Endothelial cell of umbilical vein (primary cell): ENCODE measurements at regions not wholly inside any gene's neighbourhood (a gene's known extent, or its start where the extent isn't known, plus 50 kb on each side); places are given as distances from the start of the nearest gene placed in this dataset.

Source experiments
- BruUV-seq: library from RNA; stranded (reverse); fragments of 400-500 nt; replicated peaks from 2 replicates; lab custom pipeline; 2021; lab: Mats Ljungman, UMichigan
- CTCF ChIA-PET: fragments of 300-600, 350-600 bp; sonication (Branson Sonifier 250); formaldehyde crosslinking; loops from one replicate; lab custom pipeline; 2021; ENCODE audit warnings: antibody characterized with exemption, inconsistent platforms; lab: Charles Lee
- POLR2A ChIA-PET: fragments of 300-600, 350-600 bp; sonication (Branson Sonifier 250); formaldehyde crosslinking; loops from one replicate; lab custom pipeline; 2021; ENCODE audit warnings: antibody characterized with exemption, inconsistent platforms; lab: Charles Lee
- DNase-seq: peaks from one replicate; pipeline ENCODE4 v3.0.0-alpha.2; 2011; ENCODE audit warnings: low read depth, low spot score
- FAIRE-seq: peaks from 2 replicates; lab custom pipeline; 2011; peaks lifted over from hg19 to GRCh38; lab: Jason Lieb, UNC
- H2AFZ ChIP-seq: 2 replicates; pipeline ENCODE4 v1.6.0; 2012; ENCODE audit warnings: low read depth, low read length, control low read depth, inconsistent platforms
- H3K27ac ChIP-seq: 2 replicates; pipeline ENCODE4 v1.5.1; 2011; ENCODE audit warnings: low read depth, mild to moderate bottlenecking, control low read depth, low read length, moderate library complexity; ENCODE audit not compliant: insufficient read depth
- H3K27me3 ChIP-seq, 2 experiments: 2 replicates each; pipeline versions ENCODE4 v1.6.0 to v1.6.1; 2011; ENCODE audit warnings: low read length in 2 of 2, mixed read lengths in 1 of 2; ENCODE audit not compliant: control insufficient read depth in 2 of 2, insufficient read depth in 2 of 2
- H3K36me3 ChIP-seq, 2 experiments: 2 replicates in 1 of 2; 3 replicates in 1 of 2; pipeline ENCODE4 v1.5.1; 2011; ENCODE audit warnings: low read length in 2 of 2, mild to moderate bottlenecking in 1 of 2, moderate library complexity in 1 of 2; ENCODE audit not compliant: control insufficient read depth in 2 of 2, insufficient read depth in 2 of 2; ENCODE audit errors: extremely low read depth in 1 of 2
- H3K4me1 ChIP-seq: 3 replicates; pipeline ENCODE4 v1.5.1; 2011; ENCODE audit warnings: mild to moderate bottlenecking, low read length; ENCODE audit not compliant: control insufficient read depth, insufficient read depth; ENCODE audit errors: extremely low read depth
- H3K4me2 ChIP-seq: 2 replicates; pipeline ENCODE4 v1.6.1; 2011; ENCODE audit warnings: low read length, control low read depth, mixed read lengths; ENCODE audit not compliant: insufficient read depth
- H3K4me3 ChIP-seq, 3 experiments: fragments of 200-600 bp in 1 of 3; sonication (generic), shearing (Covaris generic) in 1 of 3; replicated peaks in 1 of 3; 2 replicates each; pipeline ENCODE4 v1.5.1; 2011 to 2016; ENCODE audit warnings: control low read depth in 3 of 3, low read length in 3 of 3, mild to moderate bottlenecking in 2 of 3, inconsistent platforms in 1 of 3, low read depth in 1 of 3, moderate library complexity in 1 of 3; ENCODE audit not compliant: insufficient read depth in 1 of 3
- H3K79me2 ChIP-seq: 2 replicates; pipeline ENCODE4 v1.6.0; 2012; ENCODE audit warnings: low read length, inconsistent platforms; ENCODE audit not compliant: control insufficient read depth, insufficient read depth
- H3K9ac ChIP-seq: replicated peaks from 2 replicates; pipeline ENCODE3; 2011; ENCODE audit warnings: low read length, control low read depth; ENCODE audit not compliant: insufficient read depth; ENCODE audit errors: extremely low read depth
- H3K9me1 ChIP-seq: replicated peaks from 3 replicates; pipeline ENCODE4 v1.6.0; 2011; ENCODE audit warnings: mild to moderate bottlenecking, low read length; ENCODE audit not compliant: control insufficient read depth, insufficient read depth; ENCODE audit errors: extremely low read depth
- H3K9me3 ChIP-seq: replicated peaks from 2 replicates; pipeline ENCODE4 v1.5.1; 2012; ENCODE audit warnings: low read length, inconsistent platforms; ENCODE audit not compliant: control insufficient read depth, insufficient read depth
- H4K20me1 ChIP-seq: replicated peaks from 2 replicates; pipeline ENCODE3; 2011; ENCODE audit warnings: mild to moderate bottlenecking, low read length; ENCODE audit not compliant: control insufficient read depth, insufficient read depth; ENCODE audit errors: extremely low read depth
- CTCF ChIP-seq, 2 donors: IDR thresholded peaks; 1 replicate in 1 of 2; 2 replicates in 1 of 2; pipeline ENCODE4 v1.5.1; 2011; ENCODE audit warnings: low read length in 2 of 2, mild to moderate bottlenecking in 2 of 2, moderate library complexity in 2 of 2, control low read depth in 1 of 2, inconsistent platforms in 1 of 2, low read depth in 1 of 2; ENCODE audit not compliant: insufficient read depth in 1 of 2; ENCODE audit errors: extremely low read depth in 1 of 2
- EZH2 ChIP-seq: IDR thresholded peaks from 2 replicates; pipeline ENCODE4 v1.6.1; 2012; ENCODE audit warnings: borderline replicate concordance, low read depth, mild to moderate bottlenecking, moderate library complexity, low read length, inconsistent platforms; ENCODE audit not compliant: severe bottlenecking
- FOS ChIP-seq: IDR thresholded peaks from 2 replicates; pipeline ENCODE4 v1.6.1; 2011; ENCODE audit warnings: mild to moderate bottlenecking, low read length, moderate library complexity, borderline replicate concordance; ENCODE audit not compliant: insufficient read depth
- GATA2 ChIP-seq: IDR thresholded peaks from 2 replicates; pipeline ENCODE4 v1.7.0; 2011; ENCODE audit warnings: low read depth, mild to moderate bottlenecking, moderate library complexity, mixed read lengths, low read length; ENCODE audit not compliant: insufficient read length, insufficient read depth
- JUN ChIP-seq: IDR thresholded peaks from 2 replicates; pipeline ENCODE4 v1.6.1; 2011; ENCODE audit warnings: borderline replicate concordance, low read depth; ENCODE audit not compliant: insufficient read length, insufficient read depth
- MYC ChIP-seq: IDR thresholded peaks from one replicate; pipeline ENCODE4 v1.6.1; 2011; ENCODE audit warnings: mild to moderate bottlenecking, low read depth, low read length
- POLR2A ChIP-seq: IDR thresholded peaks from 2 replicates; pipeline ENCODE4 v1.6.1; 2012; ENCODE audit warnings: low read depth, mild to moderate bottlenecking, control low read depth, low read length
- POLR2AphosphoS5 ChIP-seq: IDR thresholded peaks from 2 replicates; pipeline ENCODE4 v1.6.1; 2012; ENCODE audit warnings: low read depth, mild to moderate bottlenecking, control low read depth, low read length, moderate library complexity; ENCODE audit not compliant: insufficient read depth
- dilution Hi-C: fragments of 300-500 bp; cut with MboI; formaldehyde crosslinking; loops from one replicate; pipeline ENCODE4 v1.15.0; 2019; ENCODE audit warnings: low sequenced_read_pairs; ENCODE audit not compliant: extremely low pct_ligation_motif_present
- intact Hi-C: fragments of 100-400 bp; cut with micrococcal nuclease; formaldehyde crosslinking; loops from one replicate; pipeline ENCODE4 v1.10.0; 2022
- TF ChIP-seq, protein P1 (sequence below): IDR thresholded peaks from 2 replicates; pipeline ENCODE4 v1.6.1; 2011; ENCODE audit not compliant: insufficient read depth, insufficient read length

DNA sequence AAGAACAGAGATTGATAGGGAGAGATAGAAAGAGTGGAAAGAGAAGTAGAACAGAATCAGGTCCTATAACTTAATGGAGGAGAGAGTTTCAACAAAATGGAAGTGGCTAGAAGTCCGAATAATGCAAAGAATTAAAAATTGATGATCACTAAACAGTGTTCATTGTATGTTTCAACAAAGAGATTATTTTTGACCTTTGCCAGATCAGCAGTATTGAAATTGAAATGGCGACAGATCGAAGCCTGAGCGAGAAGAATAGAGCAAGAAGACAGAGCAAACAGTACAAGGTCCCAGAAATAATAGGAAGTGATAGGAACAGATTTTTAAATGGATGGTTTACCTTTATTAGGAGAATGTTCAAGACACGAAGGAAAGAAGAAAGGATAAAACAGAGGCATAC lies 1012.8 kb upstream of the FBXO33 start:
- dilution Hi-C loops (no loop called here), intact Hi-C loops (no loop called here)
- no peak overlapping the region for H2AFZ ChIP-seq
- ChIA-PET CTCF (no interaction called here), POLR2A (no interaction called here)
- H3K27ac ChIP-seq, result no peak overlapping the region
- TF ChIP-seq MYC (no peak), POLR2AphosphoS5 (no peak)
- H3K27me3 ChIP-seq, result no peaks in the 10 kb centered on the region
- BruUV-seq, result no TSS peak
- no peak overlapping the region for H3K4me2 ChIP-seq
- no peaks in the 10 kb centered on the region for H3K79me2 ChIP-seq
- no peaks in the 10 kb centered on the region for H4K20me1 ChIP-seq
- H3K9me3 ChIP-seq, result no peaks in the 10 kb centered on the region
- H3K9ac ChIP-seq, result no peak overlapping the region
- H3K4me3 ChIP-seq, result no peak overlapping the region
- no peaks in the 10 kb centered on the region for H3K9me1 ChIP-seq
- DNase-seq, result no peak
- H3K4me1 ChIP-seq, result no peaks in the 10 kb centered on the region
- no peaks in the 10 kb centered on the region for H3K36me3 ChIP-seq
- no peak for FAIRE-seq

DNA sequence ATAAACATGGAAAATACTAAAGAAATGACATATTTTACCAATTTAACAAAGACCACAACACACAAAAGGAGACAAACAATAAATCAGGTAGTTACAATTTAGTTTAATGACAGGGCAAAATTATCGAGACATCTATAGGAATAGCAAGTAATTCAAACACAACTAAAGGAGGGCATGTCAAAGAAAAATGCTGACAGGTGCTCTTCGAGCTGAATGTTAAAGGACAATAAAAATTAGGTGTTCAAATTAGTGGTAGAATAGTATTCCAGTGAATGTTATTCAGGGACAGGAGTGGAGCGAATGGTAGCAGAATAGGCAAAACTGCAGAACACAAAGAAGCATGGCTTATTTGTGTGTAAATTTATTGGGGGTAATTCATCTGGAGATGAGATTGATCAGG lies 1004.3 kb upstream of the FBXO33 start:
- Histone ChIP-seq H4K20me1 (no peaks in the 10 kb centered on the region), H3K9me1 (no peaks in the 10 kb centered on the region), H2AFZ (no peak overlapping the region), H3K4me3 (no peak overlapping the region), H3K79me2 (no peaks in the 10 kb centered on the region), H3K27me3 (no peaks in the 10 kb centered on the region), H3K27ac (no peak overlapping the region), H3K36me3 (no peaks in the 10 kb centered on the region), H3K4me1 (no peaks in the 10 kb centered on the region), H3K4me2 (no peak overlapping the region), H3K9ac (no peak overlapping the region), H3K9me3 (no peaks in the 10 kb centered on the region)
- POLR2A ChIA-PET, result no interaction called here
- TF ChIP-seq FOS, result no peak
- TF ChIP-seq, protein P1, sequence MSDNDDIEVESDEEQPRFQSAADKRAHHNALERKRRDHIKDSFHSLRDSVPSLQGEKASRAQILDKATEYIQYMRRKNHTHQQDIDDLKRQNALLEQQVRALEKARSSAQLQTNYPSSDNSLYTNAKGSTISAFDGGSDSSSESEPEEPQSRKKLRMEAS, result no peak
- no peak for TF ChIP-seq MYC
- no peak for TF ChIP-seq POLR2AphosphoS5
- no peak for TF ChIP-seq CTCF (IDR thresholded peaks at IDR 0.05; ENCODE audit: extremely low read depth in 1 of 2, insufficient read depth in 1 of 2, low read depth in 1 of 2, low read length in 2 of 2)
- TF ChIP-seq EZH2, result no peak
- no peak for TF ChIP-seq GATA2
- TF ChIP-seq POLR2A, result no peak
- no peak for TF ChIP-seq JUN
- FAIRE-seq (no peak), DNase-seq (no peak)
- intact Hi-C loops, result no loop called here
- CTCF ChIA-PET, result no interaction called here
- BruUV-seq, result no TSS peak
- dilution Hi-C loops, result no loop called here
